ENCODE measurements at regions not wholly inside any gene's neighbourhood (a gene's known extent, or its start where the extent isn't known, plus 50 kb on each side); places are given as distances from the start of the nearest gene placed in this dataset.
"Not testable (repeated sequence)": the region's sequence is repeated elsewhere in the genome, so short reads cannot be mapped to it uniquely, and the experiment has no call there.

DNA sequence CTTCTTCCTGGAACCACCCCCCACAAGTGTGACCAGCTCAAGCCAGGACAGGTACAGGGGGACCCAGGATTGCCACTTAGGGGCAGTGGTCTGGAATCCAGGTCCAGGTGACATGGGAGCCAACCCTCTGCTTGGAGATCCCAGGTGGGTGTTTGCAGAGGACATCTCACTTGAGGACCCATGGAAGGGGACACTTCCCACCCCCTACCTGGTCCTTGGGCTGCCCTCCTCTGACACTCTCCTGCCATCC is 145.5 kb downstream of the SEC14L1 start:
- no peak overlapping the region for H3K27ac Mint-ChIP-seq (ENCODE audit: unreplicated experiment)
- DNase-seq (ENCODE audit: low spot score): no peak
- TF ChIP-seq, protein P1, sequence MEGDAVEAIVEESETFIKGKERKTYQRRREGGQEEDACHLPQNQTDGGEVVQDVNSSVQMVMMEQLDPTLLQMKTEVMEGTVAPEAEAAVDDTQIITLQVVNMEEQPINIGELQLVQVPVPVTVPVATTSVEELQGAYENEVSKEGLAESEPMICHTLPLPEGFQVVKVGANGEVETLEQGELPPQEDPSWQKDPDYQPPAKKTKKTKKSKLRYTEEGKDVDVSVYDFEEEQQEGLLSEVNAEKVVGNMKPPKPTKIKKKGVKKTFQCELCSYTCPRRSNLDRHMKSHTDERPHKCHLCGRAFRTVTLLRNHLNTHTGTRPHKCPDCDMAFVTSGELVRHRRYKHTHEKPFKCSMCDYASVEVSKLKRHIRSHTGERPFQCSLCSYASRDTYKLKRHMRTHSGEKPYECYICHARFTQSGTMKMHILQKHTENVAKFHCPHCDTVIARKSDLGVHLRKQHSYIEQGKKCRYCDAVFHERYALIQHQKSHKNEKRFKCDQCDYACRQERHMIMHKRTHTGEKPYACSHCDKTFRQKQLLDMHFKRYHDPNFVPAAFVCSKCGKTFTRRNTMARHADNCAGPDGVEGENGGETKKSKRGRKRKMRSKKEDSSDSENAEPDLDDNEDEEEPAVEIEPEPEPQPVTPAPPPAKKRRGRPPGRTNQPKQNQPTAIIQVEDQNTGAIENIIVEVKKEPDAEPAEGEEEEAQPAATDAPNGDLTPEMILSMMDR (IDR thresholded peaks at IDR 0.05; ENCODE audit: unreplicated experiment): no peak
- H3K36me3 Mint-ChIP-seq (ENCODE audit: low read depth, unreplicated experiment): no peaks in the 10 kb centered on the region
- peaks cover 22% of the 10 kb centered on the region for H3K4me1 Mint-ChIP-seq (ENCODE audit: unreplicated experiment)
- no peaks in the 10 kb centered on the region for H3K9me3 Mint-ChIP-seq (ENCODE audit: unreplicated experiment)
- no peak overlapping the region for H3K4me3 Mint-ChIP-seq (ENCODE audit: unreplicated experiment)
- peaks cover 13% of the 10 kb centered on the region for H3K27me3 Mint-ChIP-seq (ENCODE audit: unreplicated experiment)

GRCh38 chr17:77286641-77287431 is 146.1 kb downstream of the SEC14L1 start:
- Mint-ChIP-seq H3K9me3 (ENCODE audit: unreplicated experiment) (no peaks in the 10 kb centered on the region), H3K36me3 (ENCODE audit: low read depth, unreplicated experiment) (no peaks in the 10 kb centered on the region), H3K27ac (ENCODE audit: unreplicated experiment) (no peak overlapping the region), H3K4me3 (ENCODE audit: unreplicated experiment) (no peak overlapping the region), H3K4me1 (ENCODE audit: unreplicated experiment) (peaks cover 19% of the 10 kb centered on the region), H3K27me3 (ENCODE audit: unreplicated experiment) (peaks cover 10% of the 10 kb centered on the region)
- TF ChIP-seq, protein P1 (IDR thresholded peaks at IDR 0.05; ENCODE audit: unreplicated experiment): no peak
- no peak for DNase-seq (ENCODE audit: low spot score)

DNA sequence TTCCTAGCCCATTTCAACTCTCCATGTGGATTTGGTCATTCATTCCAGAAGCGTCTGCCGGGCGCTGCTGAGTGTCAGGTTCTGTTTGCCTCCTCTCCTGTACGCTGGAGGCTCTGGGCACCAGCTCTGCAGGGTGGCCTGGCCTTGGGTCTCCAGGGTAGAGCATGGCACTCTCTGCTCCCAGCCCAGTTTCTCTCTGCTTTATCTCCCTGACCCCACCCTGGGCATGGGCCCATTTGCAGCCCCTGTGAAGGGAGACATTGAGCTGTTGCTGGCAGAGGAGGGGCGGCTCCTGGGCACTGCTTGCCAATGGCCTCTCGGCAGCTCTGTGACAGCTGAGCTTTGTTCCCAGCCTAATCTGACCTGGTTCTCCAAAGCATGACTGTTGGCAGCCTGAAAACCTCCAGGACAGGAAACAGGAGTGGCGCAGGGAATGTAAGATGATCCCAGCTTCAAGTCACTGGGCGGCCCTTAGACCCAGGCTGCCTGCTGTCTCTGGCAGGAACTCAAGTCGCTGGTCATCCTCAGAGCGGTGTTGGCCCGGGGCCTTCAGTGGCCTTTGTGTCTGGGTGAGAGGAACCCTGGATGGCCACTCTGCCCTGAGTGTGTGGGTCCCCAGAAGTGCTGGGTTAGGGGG is 146.8 kb downstream of the SEC14L1 start:
- Mint-ChIP-seq H3K4me1 (ENCODE audit: unreplicated experiment) (peaks cover 14% of the 10 kb centered on the region), H3K9me3 (ENCODE audit: unreplicated experiment) (no peaks in the 10 kb centered on the region), H3K4me3 (ENCODE audit: unreplicated experiment) (no peak overlapping the region), H3K27ac (ENCODE audit: unreplicated experiment) (no peak overlapping the region), H3K36me3 (ENCODE audit: low read depth, unreplicated experiment) (no peaks in the 10 kb centered on the region), H3K27me3 (ENCODE audit: unreplicated experiment) (peaks cover 6% of the 10 kb centered on the region)
- TF ChIP-seq, protein P1 (IDR thresholded peaks at IDR 0.05; ENCODE audit: unreplicated experiment): no peak
- DNase-seq (ENCODE audit: low spot score): peak; percentile 47

DNA sequence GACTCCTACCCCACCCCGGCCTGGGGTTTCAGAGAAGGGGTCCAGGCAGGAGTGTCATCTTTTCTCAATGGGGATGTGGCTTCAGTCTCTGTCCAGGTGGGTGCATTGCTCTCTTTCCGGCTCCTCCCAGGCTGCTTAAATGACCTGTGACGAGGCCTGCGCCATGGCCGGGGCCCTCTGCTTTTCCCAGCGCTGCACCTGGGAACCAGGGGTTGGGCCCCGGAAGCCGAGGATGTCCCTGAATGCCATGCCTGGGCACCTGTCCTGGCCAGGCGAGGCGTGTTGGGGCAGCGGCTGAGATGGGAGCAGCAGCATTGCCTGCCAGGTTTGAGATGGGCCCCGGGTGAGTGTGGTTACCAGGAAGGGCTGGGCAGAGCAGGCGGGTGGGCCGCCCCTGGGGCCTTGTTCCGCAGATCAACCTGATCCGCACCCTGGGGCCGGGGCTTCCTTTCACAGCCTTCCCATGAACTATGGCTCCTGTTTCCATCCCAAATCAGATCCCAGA is 147.4 kb downstream of the SEC14L1 start:
- Mint-ChIP-seq H3K27me3 (ENCODE audit: unreplicated experiment) (peaks cover 6% of the 10 kb centered on the region), H3K9me3 (ENCODE audit: unreplicated experiment) (no peaks in the 10 kb centered on the region), H3K4me3 (ENCODE audit: unreplicated experiment) (no peak overlapping the region), H3K36me3 (ENCODE audit: low read depth, unreplicated experiment) (no peaks in the 10 kb centered on the region), H3K4me1 (ENCODE audit: unreplicated experiment) (peaks cover 14% of the 10 kb centered on the region), H3K27ac (ENCODE audit: unreplicated experiment) (peak overlapping the region; percentile 13)
- no peak for DNase-seq (ENCODE audit: low spot score)
- TF ChIP-seq, protein P1 (IDR thresholded peaks at IDR 0.05; ENCODE audit: unreplicated experiment): no peak

GRCh38 chr17:77290759-77291558 is 150.2 kb downstream of the SEC14L1 start:
- H3K36me3 Mint-ChIP-seq (ENCODE audit: low read depth, unreplicated experiment); H3K27me3 Mint-ChIP-seq (ENCODE audit: unreplicated experiment); H3K4me3 Mint-ChIP-seq (ENCODE audit: unreplicated experiment); DNase-seq (ENCODE audit: low spot score); H3K27ac Mint-ChIP-seq (ENCODE audit: unreplicated experiment); H3K9me3 Mint-ChIP-seq (ENCODE audit: unreplicated experiment): not testable (repeated sequence)
- peaks cover 24% of the 10 kb centered on the region for H3K4me1 Mint-ChIP-seq (ENCODE audit: unreplicated experiment)
